Fibroblast of the aortic adventitia (primary cell): ENCODE measurements at regions not wholly inside any gene's neighbourhood (a gene's known extent, or its start where the extent isn't known, plus 50 kb on each side); places are given as distances from the start of the nearest gene placed in this dataset.
A peak's percentile ranks its signal among the peaks of the same experiment; 100 is the strongest.

Experiments used
- DNase-seq: peaks from one replicate; pipeline ENCODE4 v3.0.0-alpha.2; 2010; ENCODE audit warnings: low read depth
- H3K4me3 ChIP-seq: 2 replicates; pipeline ENCODE4 v1.5.1; 2011; ENCODE audit warnings: low read depth, mild to moderate bottlenecking, control low read depth, low read length, moderate library complexity
- CTCF ChIP-seq: IDR thresholded peaks from 2 replicates; pipeline ENCODE4 v1.5.1; 2011; ENCODE audit warnings: mild to moderate bottlenecking, low read length, control low read depth, inconsistent platforms; ENCODE audit not compliant: insufficient read depth

- DNase-seq, result no peak
- H3K4me3 ChIP-seq, result no peak overlapping the region
- no peak for TF ChIP-seq CTCF
These were observed 85.8 kb upstream of the ARHGEF3 start for GRCh38 chr3:56887402-56888025.

- H3K4me3 ChIP-seq, result no peak overlapping the region
- DNase-seq, result no peak
- TF ChIP-seq CTCF, result no peak
These were observed 84.6 kb upstream of the ARHGEF3 start for GRCh38 chr3:56886314-56886713.

- DNase-seq, result no peak
- no peak for TF ChIP-seq CTCF
- H3K4me3 ChIP-seq, result no peak overlapping the region
These were observed 84.1 kb upstream of the ARHGEF3 start for GRCh38 chr3:56885879-56886278.

DNA sequence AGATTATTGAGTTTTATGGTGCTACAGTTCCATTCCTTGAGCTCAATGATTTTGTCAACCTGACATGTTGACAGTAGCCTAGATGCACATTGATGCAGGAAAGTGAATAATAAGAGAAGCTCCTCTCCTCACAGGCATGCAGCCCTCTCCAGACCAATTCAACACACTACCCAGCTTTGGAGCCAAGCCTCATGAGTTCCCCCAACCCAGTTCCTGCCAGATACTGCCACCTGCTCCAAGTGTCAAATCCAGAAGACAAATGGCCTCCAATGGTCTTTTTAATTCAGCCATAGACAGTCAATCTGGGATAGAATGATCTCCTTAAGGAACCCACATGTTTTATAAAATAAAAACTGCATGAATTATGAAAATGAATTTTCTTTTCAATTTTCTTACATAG is 83.7 kb upstream of the ARHGEF3 start:
- H3K4me3 ChIP-seq, result no peak overlapping the region
- no peak for DNase-seq
- no peak for TF ChIP-seq CTCF

- TF ChIP-seq CTCF, result no peak
- peak; percentile 62 for DNase-seq
- no peak overlapping the region for H3K4me3 ChIP-seq
These were observed 82.6 kb upstream of the ARHGEF3 start for GRCh38 chr3:56884387-56884786.

- no peak for TF ChIP-seq CTCF
- H3K4me3 ChIP-seq, result no peak overlapping the region
- DNase-seq, result no peak
These were observed 82.1 kb upstream of the ARHGEF3 start for GRCh38 chr3:56883828-56884227.

DNA sequence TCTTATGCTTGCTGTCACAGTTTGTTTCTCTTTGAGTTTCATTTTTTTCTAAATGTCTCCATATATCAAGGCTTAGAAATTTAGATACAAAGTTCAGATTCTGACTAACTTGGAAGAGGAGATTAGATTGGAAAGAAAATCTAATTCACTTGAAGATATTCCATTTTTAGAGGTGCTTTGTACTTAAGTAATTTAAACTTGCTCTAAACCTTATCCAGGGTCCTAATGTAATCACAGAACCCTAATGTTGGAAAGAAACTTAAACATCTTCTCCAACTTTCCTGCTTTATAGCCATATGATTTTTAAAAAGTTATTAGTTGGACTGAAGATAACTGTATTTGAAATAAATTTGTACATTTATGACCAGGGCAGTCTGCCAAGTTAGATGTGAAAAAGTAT is 81.1 kb upstream of the ARHGEF3 start:
- no peak for DNase-seq
- TF ChIP-seq CTCF, result no peak
- no peak overlapping the region for H3K4me3 ChIP-seq
